HL-60 (cell line): ENCODE measurements at regions not wholly inside any gene's neighbourhood (a gene's known extent, or its start where the extent isn't known, plus 50 kb on each side); places are given as distances from the start of the nearest gene placed in this dataset.

Experiments
- DNase-seq, 2 experiments: peaks; one replicate each; pipeline ENCODE4 v3.0.0-alpha.2; 2010 to 2020; ENCODE audit warnings: low read depth in 1 of 2, low spot score in 1 of 2
- H3K27ac ChIP-seq: fragments of 250-450 bp; sonication (Bioruptor Pico); replicated peaks from 2 replicates; pipeline ENCODE4 v1.5.1; 2020; ENCODE audit warnings: mild to moderate bottlenecking, moderate library complexity
- H3K27me3 ChIP-seq: fragments of 250-450 bp; sonication (Bioruptor Pico); 2 replicates; pipeline ENCODE4 v1.5.1; 2021; ENCODE audit warnings: mild to moderate bottlenecking, moderate library complexity; ENCODE audit not compliant: insufficient read depth, poor library complexity, severe bottlenecking
- H3K4me3 ChIP-seq: replicated peaks from 2 replicates; pipeline ENCODE4 v1.5.1; 2011; ENCODE audit warnings: mild to moderate bottlenecking, control low read depth, low read length; ENCODE audit not compliant: insufficient read depth
- CTCF ChIP-seq: IDR thresholded peaks from one replicate; pipeline ENCODE4 v1.5.1; 2011; ENCODE audit warnings: low read length, control low read depth, inconsistent platforms; ENCODE audit not compliant: insufficient read depth
- GABPA ChIP-seq: IDR thresholded peaks from 2 replicates; pipeline ENCODE4 v1.6.1; 2012; ENCODE audit warnings: low read depth
- POLR2AphosphoS5 ChIP-seq: IDR thresholded peaks from 2 replicates; pipeline ENCODE4 v1.6.1; 2012; ENCODE audit warnings: low read depth
- REST ChIP-seq: IDR thresholded peaks from 2 replicates; pipeline ENCODE4 v1.6.1; 2012; ENCODE audit warnings: low read depth; ENCODE audit not compliant: insufficient replicate concordance
- SPI1 ChIP-seq: IDR thresholded peaks from 2 replicates; pipeline ENCODE4 v1.6.1; 2012; ENCODE audit warnings: low read depth, mild to moderate bottlenecking, borderline replicate concordance

- no peak for DNase-seq
- no peaks in the 10 kb centered on the region for H3K27me3 ChIP-seq
- no peak overlapping the region for H3K27ac ChIP-seq
- no peak overlapping the region for H3K4me3 ChIP-seq
- TF ChIP-seq SPI1: no peak
- no peak for TF ChIP-seq POLR2AphosphoS5
- no peak for TF ChIP-seq REST
- TF ChIP-seq GABPA: no peak
- no peak for TF ChIP-seq CTCF
These were observed 169.9 kb downstream of the DIPK2A start for GRCh38 chr3:144141496-144141895.

- H3K4me3 ChIP-seq: no peak overlapping the region
- no peaks in the 10 kb centered on the region for H3K27me3 ChIP-seq
- DNase-seq: no peak
- no peak overlapping the region for H3K27ac ChIP-seq
- TF ChIP-seq GABPA: no peak
- no peak for TF ChIP-seq CTCF
- no peak for TF ChIP-seq REST
- TF ChIP-seq SPI1: no peak
- TF ChIP-seq POLR2AphosphoS5: no peak
These were observed 170.7 kb downstream of the DIPK2A start for GRCh38 chr3:144142151-144142840.

- H3K27me3 ChIP-seq: no peaks in the 10 kb centered on the region
- no peak overlapping the region for H3K27ac ChIP-seq
- H3K4me3 ChIP-seq: no peak overlapping the region
- DNase-seq: no peak
- TF ChIP-seq REST: no peak
These were observed 176.7 kb downstream of the DIPK2A start for GRCh38 chr3:144148356-144148755.

GRCh38 chr3:144151983-144152382 is 180.4 kb downstream of the DIPK2A start:
- TF ChIP-seq GABPA: no peak
- no peak for TF ChIP-seq CTCF
- TF ChIP-seq POLR2AphosphoS5: no peak
- TF ChIP-seq SPI1: no peak
- no peak for TF ChIP-seq REST
- H3K4me3 ChIP-seq: no peak overlapping the region
- DNase-seq: no peak
- H3K27me3 ChIP-seq: no peaks in the 10 kb centered on the region
- no peak overlapping the region for H3K27ac ChIP-seq
